A549 (cell line): ENCODE measurements at regions not wholly inside any gene's neighbourhood (a gene's known extent, or its start where the extent isn't known, plus 50 kb on each side); places are given as distances from the start of the nearest gene placed in this dataset.
A peak's percentile ranks its signal among the peaks of the same experiment; 100 is the strongest.

Experiments
- ATAC-seq, 2 experiments: fragments of 200-7000 bp in 1 of 2; fragments of >200 bp in 1 of 2; cut with Nextera tagmentation in 1 of 2; cut with Tn5 transposase in 1 of 2; 3 replicates each; pipeline versions ENCODE4 v1.8.0 to v1.9.1; 2018 to 2020; ENCODE audit warnings: mild to moderate bottlenecking in 1 of 2, moderate library complexity in 1 of 2
- CTCF ChIA-PET: fragments of 300-600 bp; sonication (Branson Sonifier 250); formaldehyde crosslinking; extraction: SDS; loops from one replicate; lab custom pipeline; 2021; ENCODE audit warnings: antibody characterized with exemption, inconsistent platforms; lab: Yijun Ruan, JAX
- POLR2A ChIA-PET: fragments of 350-600 bp; formaldehyde crosslinking; extraction: SDS; loops from one replicate; lab custom pipeline; 2021; ENCODE audit warnings: antibody characterized with exemption, inconsistent platforms; lab: Yijun Ruan, JAX
- DNase-seq, 2 experiments: peaks; one replicate each; pipeline versions ENCODE4 v3.0.0 to v3.0.0-alpha.2; 2011 to 2016; ENCODE audit warnings: low read depth in 1 of 2, low spot score in 1 of 2
- FAIRE-seq: peaks from 2 replicates; lab custom pipeline; 2011; peaks lifted over from hg19 to GRCh38; lab: Jason Lieb, UNC
- H3K27ac ChIP-seq, 2 experiments: fragments of >200 bp; sonication (Bioruptor Twin); formaldehyde crosslinking; 3 replicates each; pipeline ENCODE4 v1.5.1; 2016 to 2017
- H3K4me1 ChIP-seq: fragments of >200 bp; sonication (Bioruptor Twin); formaldehyde crosslinking; 3 replicates; pipeline ENCODE4 v1.6.1; 2016
- H3K4me2 ChIP-seq: fragments of >200 bp; sonication (Bioruptor Twin); formaldehyde crosslinking; 3 replicates; pipeline ENCODE4 v1.6.1; 2016
- H3K4me3 ChIP-seq: fragments of >200 bp; sonication (Bioruptor Twin); formaldehyde crosslinking; 3 replicates; pipeline ENCODE4 v1.5.1; 2016
- H3K9me3 ChIP-seq: fragments of >200 bp; sonication (Bioruptor Twin); formaldehyde crosslinking; 3 replicates; pipeline ENCODE4 v1.6.1; 2016
- ATOH8 ChIP-seq: fragments of 250-450 bp; sonication (Bioruptor Pico); IDR thresholded peaks from 2 replicates; pipeline ENCODE4 v1.5.0; 2020; ENCODE audit warnings: low read depth, mild to moderate bottlenecking, moderate library complexity
- BHLHE40 ChIP-seq: IDR thresholded peaks from 2 replicates; pipeline ENCODE4 v1.6.1; 2012; ENCODE audit warnings: low read depth, low read length, inconsistent platforms
- CBX8 ChIP-seq: fragments of 200-600 bp; sonication (generic); IDR thresholded peaks from 2 replicates; pipeline ENCODE4 v1.6.1; 2016
- CHD2 ChIP-seq: fragments of 150-350 bp; IDR thresholded peaks from 2 replicates; pipeline ENCODE4 v1.6.1; 2014; ENCODE audit warnings: low read length; ENCODE audit not compliant: partially characterized antibody
- EHF ChIP-seq: fragments of 250-450 bp; sonication (Bioruptor Pico); IDR thresholded peaks from 2 replicates; pipeline ENCODE4 v1.5.0; 2020; ENCODE audit warnings: mild to moderate bottlenecking
- EHMT2 ChIP-seq: fragments of 200-600 bp; sonication (generic); IDR thresholded peaks from 2 replicates; pipeline ENCODE4 v1.6.1; 2016; ENCODE audit warnings: antibody characterized with exemption, low read depth, mild to moderate bottlenecking, moderate library complexity
- ELK1 ChIP-seq: fragments of 150-350 bp; IDR thresholded peaks from 2 replicates; pipeline ENCODE4 v1.6.1; 2014; ENCODE audit warnings: low read depth, mild to moderate bottlenecking, low read length
- EP300 ChIP-seq, 2 experiments: fragments of >200 bp; sonication (Bioruptor Twin); formaldehyde crosslinking; IDR thresholded peaks; 2 replicates in 1 of 2; 3 replicates in 1 of 2; pipeline ENCODE4 v1.6.1; 2016 to 2017
- FOSB ChIP-seq: fragments of 250-450 bp; sonication (Bioruptor Pico); IDR thresholded peaks from 2 replicates; pipeline ENCODE4 v1.5.0; 2020; ENCODE audit warnings: mild to moderate bottlenecking, moderate library complexity
- FOSL2 ChIP-seq, 2 experiments: fragments of 450-650 bp in 1 of 2; fragments of >200 bp in 1 of 2; sonication (Bioruptor Twin) in 1 of 2; formaldehyde crosslinking; IDR thresholded peaks; 2 replicates each; pipeline versions ENCODE4 v1.5.0 to v1.6.1; 2016 to 2020; ENCODE audit warnings: mild to moderate bottlenecking in 1 of 2, moderate library complexity in 1 of 2
- HDAC2 ChIP-seq: fragments of 200-600 bp; sonication (generic); IDR thresholded peaks from 2 replicates; pipeline ENCODE4 v1.6.1; 2016
- HES2 ChIP-seq: fragments of >200 bp; sonication (Bioruptor Twin); formaldehyde crosslinking; IDR thresholded peaks from 2 replicates; pipeline ENCODE4 v1.6.1; 2016
- HMGXB4 ChIP-seq: fragments of 250-450 bp; sonication (Bioruptor Pico); IDR thresholded peaks from 2 replicates; pipeline ENCODE4 v1.5.0; 2021; ENCODE audit warnings: mild to moderate bottlenecking, moderate library complexity, borderline replicate concordance
- HOXB13 ChIP-seq: fragments of 250-450 bp; sonication (Bioruptor Pico); IDR thresholded peaks from 2 replicates; pipeline ENCODE4 v1.5.0; 2020; ENCODE audit warnings: low read depth, mild to moderate bottlenecking, moderate library complexity
- HOXB5 ChIP-seq: fragments of 250-450 bp; sonication (Bioruptor Pico); IDR thresholded peaks from 2 replicates; pipeline ENCODE4 v1.5.0; 2020; ENCODE audit warnings: mild to moderate bottlenecking, moderate library complexity
- JUN ChIP-seq, 2 experiments: fragments of >200 bp; sonication (Bioruptor Twin); formaldehyde crosslinking; IDR thresholded peaks; 2 replicates in 1 of 2; 3 replicates in 1 of 2; pipeline ENCODE4 v1.6.1; 2016 to 2017
- KDM1A ChIP-seq: fragments of 200-600 bp; sonication (generic); IDR thresholded peaks from 2 replicates; pipeline ENCODE4 v1.6.1; 2016; ENCODE audit warnings: low read depth, mild to moderate bottlenecking
- MAFK ChIP-seq: fragments of 450-650 bp; IDR thresholded peaks from 2 replicates; pipeline ENCODE4 v1.6.1; 2014; ENCODE audit not compliant: partially characterized antibody
- MAX ChIP-seq: IDR thresholded peaks from 2 replicates; pipeline ENCODE4 v1.6.1; 2012
- NR3C1 ChIP-seq: fragments of >200 bp; sonication (Bioruptor Twin); formaldehyde crosslinking; IDR thresholded peaks from 3 replicates; pipeline ENCODE4 v1.6.1; 2017
- RAD21 ChIP-seq, 2 experiments: fragments of >200 bp in 1 of 2; sonication (Bioruptor Twin) in 1 of 2; formaldehyde crosslinking in 1 of 2; IDR thresholded peaks in 1 of 2; conservative IDR thresholded peaks in 1 of 2; 2 replicates in 1 of 2; 3 replicates in 1 of 2; pipeline ENCODE4 v1.6.1; 2012 to 2018; ENCODE audit warnings: inconsistent platforms in 1 of 2
- RCOR1 ChIP-seq: fragments of 150-350 bp; IDR thresholded peaks from 2 replicates; pipeline ENCODE4 v1.6.1; 2014; ENCODE audit warnings: antibody characterized with exemption, low read length, low read depth
- SMC3 ChIP-seq: fragments of >200 bp; sonication (Bioruptor Twin); formaldehyde crosslinking; IDR thresholded peaks from 3 replicates; pipeline ENCODE4 v1.6.1; 2018; ENCODE audit warnings: inconsistent platforms
- USF2 ChIP-seq: fragments of 450-650 bp; IDR thresholded peaks from 2 replicates; pipeline ENCODE4 v1.6.1; 2014; ENCODE audit warnings: antibody characterized with exemption
- ZFP36 ChIP-seq: fragments of 450-650 bp; IDR thresholded peaks from 2 replicates; pipeline ENCODE4 v1.6.1; 2014; ENCODE audit warnings: borderline replicate concordance; ENCODE audit not compliant: partially characterized antibody
- WGBS: methylation state at CpG from one replicate; pipeline ENCODE4 v1.1.6; 2017; ENCODE audit errors: missing lambda C conversion rate; 5-methylcytosine and 5-hydroxymethylcytosine counted together

GRCh38 chr12:107503129-107503855 is 182.3 kb upstream of the PWP1 start:
- POLR2A ChIA-PET, result no interaction called here
- TF ChIP-seq ZFP36 (no peak), ATOH8 (no peak), CBX8 (no peak), HDAC2 (no peak), USF2 (no peak), JUN (IDR thresholded peaks at IDR 0.05) (no peak), HOXB5 (no peak), BHLHE40 (no peak), MAFK (no peak)

GRCh38 chr12:107503887-107504885 is 181.4 kb upstream of the PWP1 start:
- H3K4me2 ChIP-seq, result no peak overlapping the region
- no peaks in the 10 kb centered on the region for H3K4me1 ChIP-seq
- no peak overlapping the region for H3K27ac ChIP-seq
- no peak for DNase-seq
- no peaks in the 10 kb centered on the region for H3K9me3 ChIP-seq
- TF ChIP-seq NR3C1 (no peak), EP300 (IDR thresholded peaks at IDR 0.05) (no peak), USF2 (no peak), HOXB5 (no peak), KDM1A (no peak), HDAC2 (no peak), HES2 (no peak), RCOR1 (no peak), ELK1 (no peak), MAX (no peak), RAD21 (conservative IDR thresholded peaks at IDR 0.05 in 1 of 2, IDR thresholded peaks at IDR 0.05 in 1 of 2) (no peak), EHF (no peak), HMGXB4 (CRISPR knock-in tag) (no peak), EHMT2 (no peak), HOXB13 (CRISPR knock-in tag) (no peak), CHD2 (no peak), FOSL2 (IDR thresholded peaks at IDR 0.05) (no peak), FOSL2 (CRISPR knock-in tag; IDR thresholded peaks at IDR 0.05) (no peak), SMC3 (no peak), FOSB (CRISPR knock-in tag) (no peak), BHLHE40 (no peak)
- ChIA-PET POLR2A (no interaction called here), CTCF (interaction anchor here (0.6 kb wide), 1 partner anchor 372 kb away, joined by 3 read pairs; no protein-coding TSS in a partner anchor)
- no peak for FAIRE-seq
- 72% methylated on average over 7 of the region's 7 CpGs for WGBS
- no peak for ATAC-seq
- no peak overlapping the region for H3K4me3 ChIP-seq

More at GRCh38 chr12:107503129-107503855, 182.3 kb upstream of the PWP1 start:
- Histone ChIP-seq H3K4me3 (no peak overlapping the region), H3K4me1 (no peaks in the 10 kb centered on the region), H3K4me2 (no peak overlapping the region), H3K9me3 (no peaks in the 10 kb centered on the region), H3K27ac (no peak overlapping the region)
- no peak for FAIRE-seq
- 0 out of 6 replicates have a peak, but pooled peaks of 1 of the 2 experiments have one; percentile 39 for ATAC-seq
- WGBS, result 79% methylated on average over 9 of the region's 9 CpGs
- CTCF ChIA-PET, result no interaction called here
- no peak for DNase-seq
